HepG2 (cell line): ENCODE measurements at regions not wholly inside any gene's neighbourhood (a gene's known extent, or its start where the extent isn't known, plus 50 kb on each side); places are given as distances from the start of the nearest gene placed in this dataset.

ENCODE experiments used
- ATAC-seq: fragments of 200-7000 bp; cut with Tn5 transposase; 3 replicates; pipeline ENCODE4 v1.9.1; 2020; ENCODE audit warnings: mild to moderate bottlenecking, moderate library complexity
- BruUV-seq: library from RNA; stranded (reverse); fragments of 400-500 nt; replicated peaks from 2 replicates; lab custom pipeline; 2021; lab: Mats Ljungman, UMichigan
- CTCF ChIA-PET: fragments of 300-600 bp; formaldehyde crosslinking; extraction: SDS; loops from one replicate; lab custom pipeline; 2021; ENCODE audit warnings: low total read pairs, inconsistent platforms, low intra/inter-chr PET ratio; lab: Yijun Ruan, JAX
- POLR2A ChIA-PET: fragments of 350-600 bp; sonication (Branson Sonifier 250); formaldehyde crosslinking; loops from one replicate; lab custom pipeline; 2020; ENCODE audit warnings: antibody characterized with exemption, inconsistent platforms; lab: Yijun Ruan, JAX
- DNase-seq: peaks from one replicate; pipeline ENCODE4 v3.0.0-alpha.2; 2015; ENCODE audit warnings: low spot score
- FAIRE-seq: peaks from 3 replicates; lab custom pipeline; 2011; peaks lifted over from hg19 to GRCh38; lab: Jason Lieb, UNC
- H2AFZ ChIP-seq: one replicate; pipeline ENCODE4 v1.6.1; 2011; ENCODE audit warnings: low read length, inconsistent platforms
- H3K27ac ChIP-seq: fragments of 300-600 bp; 3 replicates; pipeline ENCODE4 v1.8.0; 2011; ENCODE audit warnings: mixed run types, mild to moderate bottlenecking, mixed read lengths, low read length, inconsistent platforms; ENCODE audit not compliant: insufficient read depth; ENCODE audit errors: extremely low read length
- H3K27me3 ChIP-seq, 2 experiments: fragments of 200-600 bp in 1 of 2; 2 replicates in 1 of 2; 3 replicates in 1 of 2; pipeline versions ENCODE4 v1.6.0 to v1.8.0; 2011; ENCODE audit warnings: low read length in 2 of 2, mild to moderate bottlenecking in 2 of 2, moderate library complexity in 2 of 2, inconsistent platforms in 1 of 2; ENCODE audit not compliant: insufficient read depth in 2 of 2, control insufficient read depth in 1 of 2
- H3K36me3 ChIP-seq, 2 experiments: fragments of 200-600 bp in 1 of 2; replicated peaks in 1 of 2; 2 replicates in 1 of 2; 3 replicates in 1 of 2; pipeline versions ENCODE4 v1.5.1 to v1.8.0; 2011; ENCODE audit warnings: low read length in 2 of 2, inconsistent platforms in 1 of 2; ENCODE audit not compliant: insufficient read depth in 2 of 2, control insufficient read depth in 1 of 2
- H3K4me1 ChIP-seq: 2 replicates; pipeline ENCODE4 v1.5.1; 2012; ENCODE audit warnings: low read length, inconsistent platforms; ENCODE audit not compliant: insufficient read depth
- H3K4me2 ChIP-seq: 2 replicates; pipeline ENCODE4 v1.6.0; 2011; ENCODE audit warnings: low read depth, low read length, inconsistent platforms
- H3K4me3 ChIP-seq, 3 experiments: fragments of 200-600 bp in 1 of 3; sonication (generic), shearing (Covaris generic) in 1 of 3; replicated peaks in 1 of 3; 2 replicates each; pipeline ENCODE4 v1.5.1; 2011 to 2016; ENCODE audit warnings: low read length in 3 of 3, inconsistent platforms in 2 of 3, low read depth in 2 of 3, mild to moderate bottlenecking in 2 of 3, control low read depth in 1 of 3, mixed read lengths in 1 of 3; ENCODE audit not compliant: insufficient read depth in 1 of 3
- H3K79me2 ChIP-seq: one replicate; pipeline ENCODE4 v1.6.1; 2011; ENCODE audit warnings: low read length, inconsistent platforms; ENCODE audit not compliant: insufficient read depth
- H3K9ac ChIP-seq: 2 replicates; pipeline ENCODE4 v1.6.0; 2011; ENCODE audit warnings: mild to moderate bottlenecking, low read depth, low read length, inconsistent platforms; ENCODE audit not compliant: insufficient read depth
- H3K9me3 ChIP-seq: 2 replicates; pipeline ENCODE4 v1.5.1; 2012; ENCODE audit warnings: mild to moderate bottlenecking, low read length
- H4K20me1 ChIP-seq: 2 replicates; pipeline ENCODE4 v1.6.0; 2011; ENCODE audit warnings: inconsistent platforms, mild to moderate bottlenecking, low read length, moderate library complexity; ENCODE audit not compliant: insufficient read depth
- BCL3 ChIP-seq: sonication (generic); formaldehyde crosslinking; IDR thresholded peaks from 2 replicates; pipeline ENCODE4 v1.5.1; 2020; ENCODE audit warnings: mild to moderate bottlenecking, missing genetic modification reagents, moderate library complexity
- CAMTA2 ChIP-seq: sonication (generic); formaldehyde crosslinking; IDR thresholded peaks from 2 replicates; pipeline ENCODE4 v1.4.0; 2020; ENCODE audit warnings: mild to moderate bottlenecking, missing genetic modification reagents, borderline replicate concordance
- ELF3 ChIP-seq: IDR thresholded peaks from 2 replicates; pipeline ENCODE4 v1.6.1; 2016; ENCODE audit warnings: missing genetic modification reagents, missing compliant biosample characterization
- ETV6 ChIP-seq: sonication (generic); formaldehyde crosslinking; conservative IDR thresholded peaks from 2 replicates; pipeline ENCODE4 v1.4.0; 2020; ENCODE audit warnings: missing genetic modification reagents
- FOXA3 ChIP-seq: IDR thresholded peaks from 2 replicates; pipeline ENCODE4 v1.6.1; 2016; ENCODE audit warnings: missing genetic modification reagents, missing compliant biosample characterization
- HMG20B ChIP-seq: conservative IDR thresholded peaks from 2 replicates; pipeline ENCODE4 v1.6.1; 2016; ENCODE audit warnings: missing genetic modification reagents, missing compliant biosample characterization
- MAFF ChIP-seq: IDR thresholded peaks from 2 replicates; pipeline ENCODE4 v1.6.1; 2011; ENCODE audit warnings: low read depth, low read length, improper control_type of control experiment
- NFE2L2 ChIP-seq: fragments of 150-350 bp; IDR thresholded peaks from 2 replicates; pipeline ENCODE4 v1.6.1; 2014; ENCODE audit warnings: low read length
- NPAS2 ChIP-seq: sonication (generic); formaldehyde crosslinking; IDR thresholded peaks from 2 replicates; pipeline ENCODE4 v1.8.0; 2022; ENCODE audit warnings: mild to moderate bottlenecking, missing genetic modification reagents, borderline replicate concordance
- NR2F1 ChIP-seq, 2 experiments: fragments of 450-650 bp in 1 of 2; formaldehyde crosslinking in 1 of 2; IDR thresholded peaks; 2 replicates each; pipeline versions ENCODE4 v1.5.0 to v1.6.1; 2016 to 2020; ENCODE audit warnings: mild to moderate bottlenecking in 1 of 2, missing compliant biosample characterization in 1 of 2, missing genetic modification reagents in 1 of 2, moderate library complexity in 1 of 2
- RFXAP ChIP-seq: sonication (generic); formaldehyde crosslinking; IDR thresholded peaks from 2 replicates; pipeline ENCODE4 v1.4.0; 2020; ENCODE audit warnings: missing genetic modification reagents, borderline replicate concordance
- SRSF4 ChIP-seq: fragments of 200-400 bp; formaldehyde crosslinking; IDR thresholded peaks from one replicate; pipeline ENCODE4 v1.6.1; 2018; ENCODE audit warnings: mild to moderate bottlenecking, low read depth, low read length, moderate library complexity; ENCODE audit not compliant: poor library complexity, severe bottlenecking
- THAP9 ChIP-seq: sonication (generic); formaldehyde crosslinking; IDR thresholded peaks from 2 replicates; pipeline ENCODE4; 2020; ENCODE audit warnings: missing genetic modification reagents, mild to moderate bottlenecking, borderline replicate concordance
- TSC22D2 ChIP-seq: sonication (generic); formaldehyde crosslinking; IDR thresholded peaks from 2 replicates; pipeline ENCODE4 v1.5.1; 2020; ENCODE audit warnings: missing genetic modification reagents, mild to moderate bottlenecking, borderline replicate concordance
- U2AF1 ChIP-seq: fragments of 200-400 bp; formaldehyde crosslinking; optimal IDR thresholded peaks from 2 replicates; pipeline ENCODE3; 2017; ENCODE audit warnings: mild to moderate bottlenecking, low read depth, low read length
- ZNF329 ChIP-seq: sonication (generic); formaldehyde crosslinking; IDR thresholded peaks from 2 replicates; pipeline ENCODE4 v1.9.0; 2021; ENCODE audit warnings: low read depth, mild to moderate bottlenecking, missing genetic modification reagents
- ZNF800 ChIP-seq: sonication (generic); formaldehyde crosslinking; IDR thresholded peaks from 2 replicates; pipeline ENCODE4 v1.4.0; 2020; ENCODE audit warnings: missing genetic modification reagents
- ZNF883 ChIP-seq: sonication (generic); formaldehyde crosslinking; IDR thresholded peaks from 2 replicates; pipeline ENCODE4 v1.5.1; 2020; ENCODE audit warnings: mild to moderate bottlenecking, missing genetic modification reagents; ENCODE audit errors: not compliant biosample characterization
- ZUFSP ChIP-seq: sonication (generic); formaldehyde crosslinking; IDR thresholded peaks from 2 replicates; pipeline ENCODE4 v1.9.0; 2021; ENCODE audit warnings: missing genetic modification reagents, mild to moderate bottlenecking, borderline replicate concordance
- WGBS: methylation state at CpG from one replicate; pipeline ENCODE4 v1.1.6; 2017; ENCODE audit warnings: low lambda C conversion rate; 5-methylcytosine and 5-hydroxymethylcytosine counted together
- in situ Hi-C: cut with HindIII; loops from 2 replicates; pipeline ENCODE4 v1.10.0; 2017; ENCODE audit warnings: low pct_unique_long_range_greater_than_20kb; ENCODE audit not compliant: extremely low pct_ligation_motif_present
- intact Hi-C: fragments of 100-400 bp; cut with micrococcal nuclease; formaldehyde crosslinking; loops from one replicate; pipeline ENCODE4 v1.10.0; 2022; ENCODE audit not compliant: unreplicated experiment

- no TSS peak for BruUV-seq
- ATAC-seq (no peak), FAIRE-seq (no peak), DNase-seq (no peak)
- CTCF ChIA-PET: no interaction called here
- H4K20me1 ChIP-seq: no peaks in the 10 kb centered on the region
- no peaks in the 10 kb centered on the region; a peak in 1 of 5 replicates for H3K27me3 ChIP-seq
- WGBS: 93% methylated on average over 1 of the region's 1 CpG
- in situ Hi-C loops: no loop called here
- no peaks in the 10 kb centered on the region for H3K36me3 ChIP-seq
- no peak overlapping the region for H3K4me3 ChIP-seq
- POLR2A ChIA-PET: no interaction called here
- H3K27ac ChIP-seq: no peak overlapping the region
- no peak overlapping the region for H3K9ac ChIP-seq
- H2AFZ ChIP-seq: no peak overlapping the region
- no peaks in the 10 kb centered on the region for H3K79me2 ChIP-seq
- no peaks in the 10 kb centered on the region for H3K4me1 ChIP-seq
- no peak overlapping the region for H3K4me2 ChIP-seq
- intact Hi-C loops: no loop called here
- H3K9me3 ChIP-seq: no peaks in the 10 kb centered on the region
- TF ChIP-seq CAMTA2 (CRISPR knock-in tag) (no peak), ZNF329 (CRISPR knock-in tag) (no peak), NFE2L2 (peak; percentile 57), ETV6 (CRISPR knock-in tag) (no peak), U2AF1 (no peak), BCL3 (CRISPR knock-in tag) (no peak), NPAS2 (CRISPR knock-in tag) (no peak), NR2F1 (CRISPR knock-in tag; IDR thresholded peaks at IDR 0.05) (no peak), RFXAP (CRISPR knock-in tag) (no peak), ZNF883 (CRISPR knock-in tag) (no peak), TSC22D2 (no peak), ZNF800 (CRISPR knock-in tag) (no peak), ZUFSP (CRISPR knock-in tag) (no peak), HMG20B (CRISPR knock-in tag) (no peak), MAFF (peak; percentile 57), ELF3 (no peak), SRSF4 (no peak), THAP9 (CRISPR knock-in tag) (no peak), FOXA3 (CRISPR knock-in tag) (no peak)
These were observed 99.7 kb upstream of the HAO2 start for GRCh38 chr1:119268879-119269278.
